Spleen (tissue), 7 donors: ENCODE measurements at regions not wholly inside any gene's neighbourhood (a gene's known extent, or its start where the extent isn't known, plus 50 kb on each side); places are given as distances from the start of the nearest gene placed in this dataset.

Experiments used
- CTCF ChIP-seq, 11 experiments: fragments of 200-600 bp in 7 of 11; fragments of 450-650 bp in 4 of 11; sonication (generic) in 4 of 11; IDR thresholded peaks in 8 of 11; conservative IDR thresholded peaks in 3 of 11; 1 replicate in 7 of 11; 2 replicates in 4 of 11; pipeline versions ENCODE4 v1.4.0 to v1.8.0; 2016 to 2021; ENCODE audit warnings: antibody characterized with exemption in 11 of 11, inconsistent platforms in 4 of 11, mild to moderate bottlenecking in 1 of 11
- POLR2A ChIP-seq, 3 donors: fragments of 450-650 bp; IDR thresholded peaks; one replicate each; pipeline ENCODE4 v1.5.1; 2017; ENCODE audit warnings: antibody characterized with exemption in 3 of 3, mild to moderate bottlenecking in 1 of 3
- donor health status: DM: no; HTN: no; CAD: no; lungs with moderate emphysema.
- donor health status: DM: no; HTN: no; CAD: no.
- donor health status: DM: no; HTN: no; CAD: no.

GRCh38 chr6:113009682-113010081 is 662.6 kb downstream of the RFPL4B start:
- TF ChIP-seq POLR2A (IDR thresholded peaks at IDR 0.05), result no peak
- TF ChIP-seq CTCF (IDR thresholded peaks at IDR 0.05 in 8 of 11, conservative IDR thresholded peaks at IDR 0.05 in 3 of 11), result no peak
